HS-27A (cell line): ENCODE measurements at regions not wholly inside any gene's neighbourhood (a gene's known extent, or its start where the extent isn't known, plus 50 kb on each side); places are given as distances from the start of the nearest gene placed in this dataset.

Experiments used
- DNase-seq: peaks from one replicate; pipeline ENCODE4 v3.0.0-alpha.2; 2012; ENCODE audit warnings: low read depth, missing footprints

- no peak for DNase-seq
These were observed 92.5 kb upstream of the NCK2 start for GRCh38 chr2:105652014-105652796.

- DNase-seq: no peak
These were observed 95.2 kb upstream of the NCK2 start for GRCh38 chr2:105649534-105649933.

GRCh38 chr2:105647731-105648130 is 97.0 kb upstream of the NCK2 start:
- no peak for DNase-seq

GRCh38 chr2:105646774-105647076 is 98.0 kb upstream of the NCK2 start:
- no peak for DNase-seq

GRCh38 chr2:105645938-105646773 is 98.6 kb upstream of the NCK2 start:
- DNase-seq: no peak

GRCh38 chr2:105645031-105645937 is 99.4 kb upstream of the NCK2 start:
- no peak for DNase-seq

GRCh38 chr2:105644174-105644980 is 100.3 kb upstream of the NCK2 start:
- no peak for DNase-seq

- no peak for DNase-seq
These were observed 101.1 kb upstream of the NCK2 start for GRCh38 chr2:105643405-105644173.

- no peak for DNase-seq
These were observed 103.3 kb upstream of the NCK2 start for GRCh38 chr2:105641389-105641811.

- DNase-seq: no peak
These were observed 104.5 kb upstream of the NCK2 start for GRCh38 chr2:105640246-105640645.

GRCh38 chr2:105636109-105636740 is 108.5 kb upstream of the NCK2 start:
- no peak for DNase-seq

GRCh38 chr2:105635564-105635963 is 109.1 kb upstream of the NCK2 start:
- DNase-seq: no peak

- DNase-seq: no peak
These were observed 110.5 kb upstream of the NCK2 start for GRCh38 chr2:105634198-105634597.

- no peak for DNase-seq
These were observed 112.8 kb upstream of the NCK2 start for GRCh38 chr2:105631922-105632321.

GRCh38 chr2:105631011-105631410 is 113.7 kb upstream of the NCK2 start:
- DNase-seq: no peak

- DNase-seq: no peak
These were observed 115.1 kb upstream of the NCK2 start for GRCh38 chr2:105629634-105630033.

- DNase-seq: no peak
These were observed 117.2 kb upstream of the NCK2 start for GRCh38 chr2:105627534-105627933.

- DNase-seq: no peak
These were observed 117.8 kb upstream of the NCK2 start for GRCh38 chr2:105626966-105627340.

GRCh38 chr2:105626212-105626965 is 118.3 kb upstream of the NCK2 start:
- no peak for DNase-seq

GRCh38 chr2:105625632-105626031 is 119.1 kb upstream of the NCK2 start:
- DNase-seq: no peak
